A673 (cell line): ENCODE measurements at regions not wholly inside any gene's neighbourhood (a gene's known extent, or its start where the extent isn't known, plus 50 kb on each side); places are given as distances from the start of the nearest gene placed in this dataset.

Experiments used
- BruUV-seq: library from RNA; stranded (reverse); fragments of 400-500 nt; replicated peaks from 2 replicates; lab custom pipeline; 2021; lab: Mats Ljungman, UMichigan
- CTCF ChIA-PET: fragments of 300-600 bp; sonication (Branson Sonifier 250); formaldehyde crosslinking; loops from one replicate; lab custom pipeline; 2022; ENCODE audit warnings: antibody characterized with exemption; lab: Charles Lee
- POLR2A ChIA-PET: fragments of 300-600 bp; sonication (Branson Sonifier 250); formaldehyde crosslinking; loops from one replicate; lab custom pipeline; 2022; ENCODE audit warnings: antibody characterized with exemption; ENCODE audit not compliant: low non-redundant PET; lab: Charles Lee
- DNase-seq: peaks from one replicate; pipeline ENCODE4 v3.0.0-alpha.2; 2015; ENCODE audit warnings: low spot score
- H3K27ac ChIP-seq: fragments of 200-600 bp; sonication (generic); 2 replicates; pipeline ENCODE4 v1.5.1; 2016; ENCODE audit warnings: mixed run types, low read depth, mild to moderate bottlenecking, mixed read lengths, antibody characterized with exemption, low read length; ENCODE audit not compliant: poor library complexity, severe bottlenecking
- H3K27me3 ChIP-seq: fragments of 200-600 bp; sonication (generic); replicated peaks from 2 replicates; pipeline ENCODE4 v1.6.1; 2017; ENCODE audit warnings: mixed run types, low read depth, mild to moderate bottlenecking, mixed read lengths, antibody characterized with exemption, low read length; ENCODE audit not compliant: insufficient read depth, poor library complexity
- H3K36me3 ChIP-seq: fragments of 200-600 bp; sonication (generic); 2 replicates; pipeline ENCODE4 v1.6.1; 2016; ENCODE audit warnings: mixed run types, mild to moderate bottlenecking, mixed read lengths, antibody characterized with exemption, low read length; ENCODE audit not compliant: insufficient read depth, poor library complexity, severe bottlenecking
- H3K4me1 ChIP-seq: fragments of 200-600 bp; sonication (generic); 2 replicates; pipeline ENCODE4 v1.6.1; 2017; ENCODE audit warnings: mixed run types, mild to moderate bottlenecking, mixed read lengths, antibody characterized with exemption, low read length; ENCODE audit not compliant: insufficient read depth, poor library complexity, severe bottlenecking
- H3K4me3 ChIP-seq: fragments of 200-600 bp; sonication (generic); 2 replicates; pipeline ENCODE4 v1.5.1; 2016; ENCODE audit warnings: low read depth, mixed run types, mild to moderate bottlenecking, mixed read lengths, low read length; ENCODE audit not compliant: poor library complexity, severe bottlenecking
- H3K9me3 ChIP-seq: fragments of 200-600 bp; sonication (generic); 2 replicates; pipeline ENCODE4 v1.6.1; 2016; ENCODE audit warnings: mixed run types, low read depth, mild to moderate bottlenecking, mixed read lengths, antibody characterized with exemption, low read length; ENCODE audit not compliant: poor library complexity, severe bottlenecking
- CTCF ChIP-seq: fragments of 300-800, 200-600 bp; sonication (generic); conservative IDR thresholded peaks from 2 replicates; pipeline ENCODE4 v1.5.1; 2017; ENCODE audit warnings: low read depth, mild to moderate bottlenecking, antibody characterized with exemption, low read length, moderate library complexity, mixed read lengths
- EZH2 ChIP-seq: fragments of 200-600 bp; sonication (generic); IDR thresholded peaks from 2 replicates; pipeline ENCODE4 v1.6.1; 2017; ENCODE audit warnings: borderline replicate concordance, low read depth, mild to moderate bottlenecking, mixed read lengths, antibody characterized with exemption, low read length; ENCODE audit not compliant: poor library complexity, severe bottlenecking
- intact Hi-C: fragments of 100-400 bp; cut with micrococcal nuclease; formaldehyde crosslinking; loops from one replicate; pipeline ENCODE4 v1.10.0; 2022; ENCODE audit not compliant: unreplicated experiment

DNA sequence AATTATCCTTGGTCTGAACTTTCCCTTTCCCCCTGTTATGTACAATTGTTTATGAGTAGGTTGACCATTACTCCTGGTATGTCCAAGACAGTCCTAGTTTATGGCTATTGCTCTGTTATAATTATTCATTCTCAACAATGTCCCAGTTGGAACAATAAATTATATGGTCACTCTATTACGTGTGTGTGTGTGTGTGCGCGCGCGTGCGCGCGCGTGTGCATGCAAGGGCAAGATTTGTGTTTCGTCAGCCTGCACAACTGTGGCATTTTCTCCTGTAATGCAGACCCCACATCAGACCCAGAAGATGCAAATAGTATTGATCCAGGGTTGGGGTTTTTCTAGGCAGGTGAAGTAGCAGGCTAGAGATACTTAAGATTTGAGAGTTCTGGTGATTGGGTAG lies 88.4 kb downstream of the ESM1 start:
- no peak for DNase-seq
- BruUV-seq, result no TSS peak
- Histone ChIP-seq H3K27ac (no peak overlapping the region), H3K36me3 (no peaks in the 10 kb centered on the region), H3K4me3 (no peak overlapping the region), H3K4me1 (peaks cover 16% of the 10 kb centered on the region), H3K27me3 (no peaks in the 10 kb centered on the region), H3K9me3 (no peaks in the 10 kb centered on the region)
- intact Hi-C loops, result loop anchor here (5.0 kb wide), 3 partner anchors 50 to 655 kb away; no protein-coding TSS in a partner anchor
- CTCF ChIA-PET, result no interaction called here
- POLR2A ChIA-PET, result interaction anchor here (0.7 kb wide), 1 partner anchor 154 kb away, joined by 4 read pairs; no protein-coding TSS in a partner anchor
- TF ChIP-seq CTCF (no peak), EZH2 (no peak)

DNA sequence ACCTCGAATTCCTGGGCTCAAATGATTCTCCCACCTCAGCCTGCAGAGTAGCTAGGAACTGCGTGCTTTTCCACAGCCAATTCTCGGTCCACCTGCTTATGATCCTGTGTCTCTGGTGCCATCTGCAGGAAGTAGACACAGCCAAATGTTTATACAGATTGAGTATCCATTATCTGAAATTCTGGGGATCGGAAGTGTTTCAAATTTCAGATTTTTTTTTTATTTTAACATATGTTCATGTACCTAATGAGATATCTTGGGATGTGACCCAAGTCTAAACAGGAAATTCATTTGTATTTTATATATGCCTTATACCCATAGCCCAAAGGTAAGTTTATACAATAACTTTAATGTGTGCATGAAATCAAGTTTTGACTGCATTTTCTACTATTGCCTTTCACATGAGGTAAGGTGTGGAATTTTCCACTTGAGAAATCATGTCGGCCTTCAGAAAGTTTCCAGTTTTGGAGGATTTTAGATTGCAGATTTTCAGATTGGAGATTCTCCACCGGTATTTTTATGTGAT lies 89.5 kb downstream of the ESM1 start:
- CTCF ChIA-PET, result interaction anchor here (0.5 to 1.8 kb wide), 9 partner anchors 9 to 681 kb away, joined by 3 to 12 read pairs (median 4); partner anchors contain the start of gene GPX8
- Histone ChIP-seq H3K27me3 (no peaks in the 10 kb centered on the region), H3K4me1 (peaks cover 16% of the 10 kb centered on the region)

More for the DNA sequence above, 89.5 kb downstream of the ESM1 start:
- TF ChIP-seq CTCF (peak; percentile 78), EZH2 (no peak)
- no TSS peak for BruUV-seq
- POLR2A ChIA-PET, result no interaction called here
- peak; percentile 86 for DNase-seq
- Histone ChIP-seq H3K27ac (peak overlapping the region; percentile 74), H3K9me3 (no peaks in the 10 kb centered on the region), H3K4me3 (no peak overlapping the region), H3K36me3 (no peaks in the 10 kb centered on the region)
- intact Hi-C loops, result loop anchor here (1.0 to 5.0 kb wide), 5 partner anchors 49 to 654 kb away; partner anchors contain the start of gene SNX18
